Cardiac muscle cell (in vitro differentiated cells and primary cell): ENCODE measurements at regions not wholly inside any gene's neighbourhood (a gene's known extent, or its start where the extent isn't known, plus 50 kb on each side); places are given as distances from the start of the nearest gene placed in this dataset.
"Not testable (repeated sequence)": the region's sequence is repeated elsewhere in the genome, so short reads cannot be mapped to it uniquely, and the experiment has no call there.

Experiments
- DNase-seq, 2 donors: peaks; one replicate each; pipeline versions ENCODE4 v3.0.0 to v3.0.0-alpha.2; 2010 to 2017; ENCODE audit warnings: low read depth in 1 of 2, low spot score in 1 of 2
- H3K27ac ChIP-seq: fragments of 200-600 bp; sonication (generic); 2 replicates; pipeline ENCODE4 v1.5.1; 2016
- H3K27me3 ChIP-seq: fragments of 200-600 bp; sonication (generic); 2 replicates; pipeline ENCODE4 v1.6.0; 2016; ENCODE audit warnings: control low read depth
- H3K36me3 ChIP-seq: fragments of 200-600 bp; sonication (generic); 2 replicates; pipeline ENCODE4 v1.5.1; 2016; ENCODE audit warnings: control low read depth
- H3K4me1 ChIP-seq: fragments of 200-600 bp; sonication (generic); 2 replicates; pipeline ENCODE4 v1.8.1; 2017; ENCODE audit warnings: low read depth, mild to moderate bottlenecking, mixed run types
- H3K4me3 ChIP-seq: fragments of 200-600 bp; sonication (generic); 2 replicates; pipeline ENCODE4 v1.5.1; 2016; ENCODE audit warnings: mild to moderate bottlenecking
- H3K9me3 ChIP-seq: fragments of 200-600 bp; sonication (generic); 2 replicates; pipeline ENCODE4 v1.5.1; 2017; ENCODE audit warnings: low read depth, mild to moderate bottlenecking, control low read depth
- CTCF ChIP-seq: IDR thresholded peaks from 2 replicates; pipeline ENCODE4 v1.5.1; 2012; ENCODE audit warnings: low read depth, mild to moderate bottlenecking, low read length

- no peak for DNase-seq
- H3K27ac ChIP-seq = no peak overlapping the region
- H3K36me3 ChIP-seq = no peaks in the 10 kb centered on the region
- no peaks in the 10 kb centered on the region for H3K27me3 ChIP-seq
- H3K9me3 ChIP-seq = no peaks in the 10 kb centered on the region
- no peak for TF ChIP-seq CTCF
- H3K4me1 ChIP-seq = no peaks in the 10 kb centered on the region
- H3K4me3 ChIP-seq = no peak overlapping the region
Measured at GRCh38 chr5:121429761-121430160, 421.9 kb upstream of the FTMT start.

- Histone ChIP-seq H3K4me1 (no peaks in the 10 kb centered on the region), H3K27ac (no peak overlapping the region), H3K36me3 (no peaks in the 10 kb centered on the region), H3K4me3 (no peak overlapping the region), H3K9me3 (no peaks in the 10 kb centered on the region), H3K27me3 (no peaks in the 10 kb centered on the region)
- TF ChIP-seq CTCF = no peak
- DNase-seq = no peak
Measured at GRCh38 chr5:121430538-121430937, 421.1 kb upstream of the FTMT start.

- Histone ChIP-seq H3K4me1 (no peaks in the 10 kb centered on the region), H3K9me3 (no peaks in the 10 kb centered on the region)
Measured at GRCh38 chr5:121445511-121445910, 406.2 kb upstream of the FTMT start.

GRCh38 chr5:121462441-121462840 is 389.2 kb upstream of the FTMT start:
- Histone ChIP-seq H3K4me3 (no peak overlapping the region), H3K36me3 (no peaks in the 10 kb centered on the region), H3K4me1 (no peaks in the 10 kb centered on the region), H3K27ac (no peak overlapping the region), H3K27me3 (no peaks in the 10 kb centered on the region), H3K9me3 (no peaks in the 10 kb centered on the region)
- no peak for TF ChIP-seq CTCF
- DNase-seq = no peak

More at GRCh38 chr5:121445511-121445910, 406.2 kb upstream of the FTMT start:
- Histone ChIP-seq H3K27ac (no peak overlapping the region), H3K27me3 (no peaks in the 10 kb centered on the region), H3K4me3 (no peak overlapping the region), H3K36me3 (no peaks in the 10 kb centered on the region)
- TF ChIP-seq CTCF = no peak
- no peak for DNase-seq

- DNase-seq, H3K4me1 ChIP-seq, H3K36me3 ChIP-seq, H3K27me3 ChIP-seq, H3K27ac ChIP-seq, H3K9me3 ChIP-seq, H3K4me3 ChIP-seq: not testable (repeated sequence)
Measured at GRCh38 chr5:121471222-121471621, 380.5 kb upstream of the FTMT start.

GRCh38 chr5:121478636-121479035 is 373.0 kb upstream of the FTMT start:
- no peaks in the 10 kb centered on the region for H3K9me3 ChIP-seq
- H3K36me3 ChIP-seq = no peaks in the 10 kb centered on the region
- no peak overlapping the region for H3K27ac ChIP-seq
- no peak for TF ChIP-seq CTCF
- H3K27me3 ChIP-seq = no peaks in the 10 kb centered on the region
- no peak for DNase-seq
- no peak overlapping the region for H3K4me3 ChIP-seq
- H3K4me1 ChIP-seq = no peaks in the 10 kb centered on the region
